CD4-positive, alpha-beta T cell treated with Interleukin-10 for 1 hour (primary cell): ENCODE measurements at regions not wholly inside any gene's neighbourhood (a gene's known extent, or its start where the extent isn't known, plus 50 kb on each side); places are given as distances from the start of the nearest gene placed in this dataset.

Experiments
- DNase-seq: peaks from one replicate; pipeline ENCODE4 v3.0.0-alpha.2; 2020

DNA sequence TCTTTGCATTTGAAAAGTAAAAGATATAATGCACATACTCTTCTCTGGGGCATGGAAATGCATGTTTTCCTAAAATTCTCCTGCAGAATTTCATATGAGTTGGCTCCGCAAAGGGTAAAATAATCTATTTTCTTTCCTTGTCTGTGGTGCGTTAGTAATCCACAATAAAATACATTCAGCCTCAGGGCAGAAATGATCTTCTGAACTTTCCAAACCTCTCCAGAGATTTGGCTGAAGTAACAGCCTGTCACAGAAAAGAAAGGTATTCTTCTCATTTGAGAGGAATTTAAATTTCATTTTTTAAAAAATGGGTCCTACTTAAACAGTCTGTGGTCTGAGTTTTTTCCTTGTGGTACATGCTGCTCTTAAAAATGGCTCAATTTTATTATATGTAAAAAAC, 182.7 kb upstream of the DCBLD2 start:
- no peak for DNase-seq

DNA sequence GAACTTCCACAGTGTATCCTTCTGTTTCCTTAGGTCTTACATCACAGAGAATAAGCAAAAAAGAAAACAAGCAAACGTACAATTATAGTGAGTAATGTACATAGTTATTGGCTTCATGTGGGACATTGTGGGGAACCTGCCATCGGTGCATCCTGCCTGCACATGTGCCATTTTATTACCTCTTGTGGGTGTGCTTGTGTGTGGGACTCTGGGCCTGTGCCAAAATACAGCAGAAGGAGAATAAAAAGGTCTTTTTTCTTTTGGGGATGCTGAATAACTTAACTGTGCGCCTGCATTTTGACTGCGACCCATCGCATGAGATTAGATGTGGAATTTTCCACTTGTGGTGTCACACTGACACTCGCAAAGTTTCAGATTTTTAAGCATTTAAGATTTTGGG, 169.6 kb upstream of the DCBLD2 start:
- no peak for DNase-seq

DNA sequence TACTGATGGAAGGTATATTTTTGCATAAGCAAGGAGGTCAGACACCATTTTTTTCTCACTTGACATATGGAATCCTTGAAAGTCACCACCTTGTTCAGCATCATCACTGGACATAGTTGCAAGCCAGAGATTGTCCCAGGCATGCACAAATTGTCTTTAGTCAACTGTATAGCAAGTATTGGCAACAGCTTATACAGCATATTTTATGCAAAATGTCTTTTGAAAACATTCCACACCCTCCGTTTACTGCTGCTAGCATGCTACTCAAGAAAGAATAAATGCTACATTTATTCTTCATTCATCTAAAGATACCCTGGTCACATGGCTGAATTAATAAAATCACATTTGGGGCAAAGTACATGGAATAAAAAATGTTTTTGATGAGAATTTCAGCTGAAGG, 168.5 kb upstream of the DCBLD2 start:
- DNase-seq = no peak

DNA sequence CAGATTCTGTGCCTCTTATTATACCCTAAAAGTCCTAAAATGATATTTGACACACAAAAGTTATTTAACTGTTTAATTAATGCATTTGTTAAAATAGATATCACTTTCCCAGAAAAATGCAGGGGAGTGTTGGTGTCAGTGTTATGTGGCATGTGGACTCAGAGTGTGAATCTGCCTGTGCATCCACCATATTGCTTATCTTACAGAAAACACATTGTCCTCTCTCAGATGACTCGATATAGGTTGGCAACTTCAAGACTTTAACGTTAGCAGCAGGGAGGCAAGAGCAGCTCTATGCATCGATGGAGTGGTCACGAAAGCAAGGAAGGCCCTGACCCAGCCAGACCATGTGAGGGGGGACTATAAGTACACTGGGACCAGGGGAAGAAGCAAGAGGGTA, 165.4 kb upstream of the DCBLD2 start:
- DNase-seq = no peak

DNA sequence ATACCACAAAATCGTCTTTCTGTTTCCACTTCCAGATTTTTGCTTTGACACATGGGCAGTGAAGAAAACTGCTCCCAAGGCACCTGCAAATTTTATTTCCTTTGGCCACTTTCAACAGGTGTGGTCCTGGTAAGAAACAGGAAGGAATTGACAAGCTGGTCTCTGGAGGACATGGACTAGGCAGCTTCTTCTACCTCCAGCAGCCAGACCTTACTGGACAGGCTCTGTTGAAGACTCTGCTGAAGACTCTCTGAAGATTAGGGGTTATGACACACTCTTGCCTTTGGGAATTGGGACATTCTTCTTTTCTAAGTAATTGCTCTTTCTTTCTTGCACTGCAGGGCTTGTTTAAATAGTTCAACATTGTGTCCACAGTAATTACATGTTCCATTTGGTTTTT, 147.7 kb upstream of the DCBLD2 start:
- DNase-seq = no peak

DNA sequence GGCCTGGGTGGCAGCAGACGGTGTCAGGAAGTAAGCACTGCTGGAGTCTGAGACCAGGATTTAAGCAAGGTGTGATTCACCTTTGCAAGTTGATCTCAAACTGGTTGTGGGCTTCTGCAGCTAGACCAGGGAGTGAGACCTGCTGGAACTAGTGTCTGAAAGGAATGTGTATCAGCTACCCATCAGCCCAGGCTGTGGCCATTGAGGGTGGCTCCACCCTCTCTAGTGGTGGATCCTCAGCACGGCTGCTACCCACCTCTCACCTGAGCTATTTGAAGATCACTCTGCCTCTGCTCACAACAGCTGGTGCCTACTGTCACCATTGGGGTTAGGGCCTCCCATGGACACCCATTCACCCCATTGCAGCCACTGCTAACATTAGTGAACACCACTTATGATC, 140.3 kb upstream of the DCBLD2 start:
- no peak for DNase-seq

DNA sequence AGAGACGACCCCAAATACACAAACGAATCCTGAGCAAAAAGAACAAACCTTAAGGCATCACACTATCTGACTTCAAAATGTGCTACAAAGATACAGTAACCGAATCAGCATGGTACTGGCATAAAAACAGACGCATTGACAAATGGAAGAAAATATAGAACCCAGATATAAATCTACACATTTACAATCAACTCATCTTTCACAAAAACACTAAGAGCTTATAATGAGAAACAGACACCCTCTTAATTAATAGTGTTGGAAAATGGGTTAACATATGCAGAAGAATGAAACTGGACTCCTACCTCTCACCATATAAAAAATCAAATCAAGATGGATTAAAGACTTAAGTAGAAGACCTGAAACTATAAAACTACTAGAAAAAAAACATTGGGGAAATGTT, 130.3 kb upstream of the DCBLD2 start:
- DNase-seq = no peak

DNA sequence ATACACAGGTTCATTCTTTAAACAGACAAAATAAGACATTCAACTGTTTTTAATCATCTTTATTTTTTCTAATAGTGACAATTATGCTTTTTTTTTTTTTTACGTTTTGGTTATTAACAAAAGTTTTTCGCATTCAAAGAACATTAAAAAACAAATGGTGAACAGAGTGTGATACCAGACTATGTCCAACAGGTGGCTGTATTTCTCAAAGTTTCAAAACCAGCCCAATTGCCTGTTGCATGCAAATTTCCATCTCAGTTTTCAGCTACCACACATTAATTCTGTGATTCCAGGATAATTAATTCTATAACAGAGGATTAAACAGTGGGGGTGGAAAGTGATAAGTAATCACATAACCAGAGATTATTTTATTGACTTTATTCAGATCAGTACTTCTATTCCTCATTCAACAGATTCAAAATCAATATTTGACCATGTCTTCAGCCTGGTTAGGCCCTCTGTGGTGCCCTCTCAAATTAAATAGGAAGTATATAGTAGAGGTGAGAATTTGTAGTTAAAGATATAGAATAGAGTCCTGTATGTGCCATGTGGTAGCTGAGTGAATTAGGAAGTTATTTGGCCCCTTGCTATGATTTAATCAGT, 122.2 kb upstream of the DCBLD2 start:
- DNase-seq = no peak

DNA sequence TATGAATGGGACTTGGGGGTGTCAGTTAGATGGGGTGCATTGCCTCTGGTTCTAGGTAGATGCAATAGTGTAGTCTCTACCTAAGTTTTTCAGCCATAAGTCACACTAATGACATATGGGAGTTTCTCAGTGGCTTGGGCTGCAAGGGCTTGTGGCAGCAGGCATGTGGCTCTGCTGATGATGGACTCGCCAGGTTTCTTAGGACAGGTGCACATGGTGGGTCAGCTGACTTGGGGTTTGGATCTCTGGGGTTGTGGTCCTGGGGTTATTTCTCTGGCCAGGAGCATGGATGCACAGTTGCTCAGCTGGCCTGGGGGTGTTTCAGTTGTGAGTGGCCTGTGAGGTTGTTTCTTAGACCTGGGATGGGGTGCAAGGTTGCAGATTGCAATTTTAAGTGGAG, 120.0 kb upstream of the DCBLD2 start:
- DNase-seq = no peak

DNA sequence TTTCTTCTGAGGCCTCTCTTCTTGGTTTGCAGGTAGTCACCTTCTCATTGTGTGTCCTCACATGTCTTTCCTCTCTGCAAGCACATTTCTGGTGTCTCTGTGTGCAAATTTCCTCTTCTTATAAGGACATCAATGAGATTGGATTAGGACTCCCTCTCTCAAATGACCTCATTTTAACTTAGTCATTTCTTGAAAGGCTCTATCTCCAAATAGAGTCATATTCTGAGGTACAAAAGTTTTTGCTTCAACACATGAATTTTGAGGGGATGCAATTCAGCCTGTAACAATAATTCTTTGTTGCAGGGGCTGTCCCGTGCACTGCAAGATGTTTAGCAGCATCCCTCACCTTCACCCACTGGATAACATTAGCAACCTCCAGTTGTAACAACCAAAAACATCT, 115.0 kb upstream of the DCBLD2 start:
- DNase-seq = no peak

DNA sequence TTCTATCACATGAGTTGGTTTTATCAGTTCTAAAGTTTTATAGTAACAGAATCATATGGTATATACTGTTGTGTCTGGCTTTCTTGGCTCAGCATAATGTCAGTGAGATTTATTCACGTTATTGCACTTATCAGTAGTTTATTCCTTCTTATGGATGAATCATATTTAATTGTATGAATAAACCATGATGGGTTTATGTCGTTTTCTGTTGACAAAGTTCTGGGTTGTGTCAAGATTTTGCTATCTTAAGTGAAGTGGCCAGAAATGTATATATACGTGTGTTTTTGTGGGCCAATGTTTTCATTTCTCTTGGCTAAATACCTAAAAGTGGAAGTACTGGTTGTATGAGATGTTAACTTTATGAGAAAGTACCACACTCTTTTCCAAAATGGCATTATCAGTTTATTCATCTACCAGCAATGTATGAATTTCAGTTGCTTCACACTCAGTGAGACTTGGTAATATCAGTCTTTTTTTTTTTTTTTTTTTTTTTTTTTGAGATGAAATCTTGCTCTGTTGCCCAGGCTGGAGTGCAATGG, 112.4 kb upstream of the DCBLD2 start:
- DNase-seq = no peak

DNA sequence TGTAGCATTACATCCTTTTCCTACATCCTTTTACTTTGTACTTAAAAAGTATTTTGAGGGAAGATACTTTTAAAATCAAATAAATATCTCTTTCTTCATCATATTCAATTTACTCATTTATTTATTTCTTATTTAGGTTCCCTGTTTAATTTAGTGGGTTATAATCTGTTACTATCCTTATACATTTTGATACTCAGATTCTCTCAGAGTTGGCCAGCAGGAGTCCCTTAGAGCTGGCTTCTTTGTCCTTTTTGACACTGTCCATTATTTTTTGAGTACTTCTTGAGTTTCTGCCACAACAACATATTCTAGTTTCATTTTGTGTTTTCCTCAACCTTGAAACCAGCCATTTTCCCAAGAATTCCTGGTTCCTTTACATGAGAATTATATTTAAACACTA, 111.6 kb upstream of the DCBLD2 start:
- DNase-seq = no peak

DNA sequence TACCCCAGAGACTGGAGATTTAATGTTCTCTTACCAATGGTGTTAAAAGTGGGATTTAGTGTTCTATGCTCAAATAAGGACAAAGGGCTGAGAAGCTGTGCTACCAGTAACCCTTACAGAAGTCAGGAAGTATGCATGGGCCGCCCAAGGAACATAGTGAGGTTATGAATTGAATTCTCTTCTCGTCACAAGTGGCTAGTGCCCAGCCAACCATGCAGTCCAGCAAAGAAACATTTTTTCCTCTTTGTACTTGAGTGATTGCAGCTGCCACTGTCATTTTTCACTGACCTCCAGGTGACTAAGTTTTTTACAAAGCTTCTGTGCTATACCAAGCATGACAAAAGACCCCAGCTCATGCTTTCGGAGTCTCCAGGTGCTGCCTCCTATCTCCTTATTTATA, 110.6 kb upstream of the DCBLD2 start:
- no peak for DNase-seq

DNA sequence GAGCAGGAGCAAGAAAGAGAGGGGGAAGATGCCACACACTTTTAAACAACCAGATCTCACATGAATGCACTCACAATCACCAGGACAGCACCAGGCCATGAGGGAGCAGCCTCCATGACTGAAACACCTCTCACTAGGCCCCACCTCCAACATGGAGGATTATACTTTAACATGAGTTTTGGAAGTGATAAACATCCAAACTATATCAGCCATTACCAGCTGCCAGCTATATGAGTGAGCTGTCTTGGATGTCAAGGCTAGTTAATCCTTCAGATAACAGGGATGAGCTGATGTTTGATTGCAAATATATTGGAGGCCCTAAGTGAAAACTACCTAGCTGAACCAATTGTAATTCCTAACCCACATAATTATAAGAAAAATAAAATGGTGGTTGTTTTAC, 108.4 kb upstream of the DCBLD2 start:
- DNase-seq = no peak

DNA sequence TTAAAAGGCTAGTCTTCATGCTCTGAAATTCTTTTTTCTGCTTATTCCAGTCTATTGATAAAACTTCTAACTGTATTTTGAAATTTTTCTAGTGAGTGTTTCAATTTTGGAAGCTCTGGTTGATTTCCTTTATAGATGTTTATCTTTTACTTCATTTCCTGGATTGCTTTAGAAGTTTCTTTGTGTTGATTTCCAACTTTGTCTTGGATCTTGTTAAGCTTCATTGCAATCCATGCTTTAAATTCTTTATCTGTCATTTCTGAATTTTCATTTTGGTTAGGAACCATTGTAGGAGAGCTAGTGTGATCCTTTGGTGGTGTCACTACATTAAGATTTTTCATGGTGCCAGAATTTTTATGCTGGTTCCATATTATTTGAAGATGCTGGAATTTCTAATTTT, 105.2 kb upstream of the DCBLD2 start:
- DNase-seq = no peak

DNA sequence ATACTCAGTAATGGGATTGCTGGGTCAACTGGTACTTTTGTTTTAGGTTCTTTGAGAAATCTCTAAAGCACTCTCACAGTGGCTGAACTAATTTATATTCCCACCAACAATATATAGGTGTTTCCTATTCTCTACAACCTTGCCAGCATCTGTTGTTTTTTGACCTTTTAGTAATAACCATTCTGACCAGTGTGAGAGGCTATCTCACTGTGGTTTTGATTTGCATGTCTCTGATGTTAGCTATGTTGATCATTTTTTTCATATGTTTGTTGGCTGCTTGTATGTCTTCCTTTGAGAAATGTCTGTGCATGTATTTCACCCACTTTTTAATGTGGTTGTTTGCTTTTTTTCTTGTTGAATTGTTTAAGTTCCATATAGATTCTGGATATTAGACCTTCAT, 98.2 kb upstream of the DCBLD2 start:
- DNase-seq = no peak

DNA sequence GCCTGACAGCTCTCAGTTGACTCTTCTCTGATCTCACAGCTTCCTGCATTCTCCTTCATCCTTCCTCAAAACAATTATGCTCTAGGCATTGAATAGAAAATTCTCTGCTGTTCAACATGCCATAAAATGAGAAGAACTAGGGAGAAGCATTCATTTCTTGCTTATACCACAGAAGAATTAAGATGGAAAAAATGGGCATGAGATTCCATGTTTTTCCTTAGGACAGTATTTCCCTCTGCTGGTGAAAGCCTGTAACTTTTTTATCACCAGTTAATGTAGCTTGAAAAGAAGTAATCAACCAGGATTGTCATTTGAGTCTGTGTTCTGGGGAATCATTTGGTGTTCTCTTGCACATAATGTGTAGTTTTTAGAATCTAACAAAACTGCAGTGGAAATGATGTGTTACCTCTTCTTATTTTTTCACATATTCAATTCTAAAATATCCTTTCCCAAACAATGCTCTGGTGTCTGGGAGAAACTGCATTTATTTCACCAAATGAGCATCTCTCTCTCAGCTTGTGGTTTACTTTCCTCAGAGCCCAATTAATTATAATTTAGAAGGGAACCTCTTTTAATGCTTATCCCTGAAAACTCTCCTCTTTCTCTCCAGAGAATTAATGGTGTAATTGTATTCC, 92.8 kb upstream of the DCBLD2 start:
- no peak for DNase-seq

DNA sequence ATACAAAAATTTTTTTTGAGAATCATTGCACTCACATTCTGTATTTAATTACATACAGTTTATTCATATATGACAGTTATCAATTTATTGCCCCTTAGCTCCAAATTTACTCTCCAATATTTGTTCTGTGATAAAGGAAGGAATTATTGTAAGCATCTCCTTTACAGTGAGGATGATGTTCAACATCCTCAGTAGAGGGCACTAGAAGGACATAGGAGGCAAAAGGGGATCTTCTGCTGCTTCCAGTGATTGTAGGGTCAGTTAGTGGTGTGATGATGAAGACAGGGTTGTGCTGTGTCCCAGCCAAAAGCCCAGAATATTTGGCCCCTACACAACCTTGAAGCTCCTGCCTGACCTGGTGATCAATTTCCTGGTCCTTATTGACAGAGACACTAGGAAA, 89.9 kb upstream of the DCBLD2 start:
- no peak for DNase-seq

DNA sequence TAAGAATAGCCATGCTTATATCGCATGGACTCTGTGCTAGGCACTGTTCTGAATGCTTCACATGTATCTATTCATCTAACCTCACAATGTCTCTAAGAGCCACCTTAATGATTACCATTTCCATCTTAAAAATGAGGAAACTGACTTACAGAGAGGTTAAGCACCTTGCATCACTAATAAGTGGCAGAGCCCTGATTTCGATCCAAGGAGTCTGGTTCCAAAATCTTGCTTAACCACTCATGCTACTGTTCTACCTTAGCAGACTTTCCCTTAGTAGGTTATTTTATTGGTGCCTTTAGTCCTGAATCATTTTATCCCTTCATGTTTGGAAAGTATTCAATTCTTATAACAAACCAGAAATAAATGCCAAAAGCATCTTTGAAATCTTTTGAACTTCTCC, 89.2 kb upstream of the DCBLD2 start:
- DNase-seq = no peak

DNA sequence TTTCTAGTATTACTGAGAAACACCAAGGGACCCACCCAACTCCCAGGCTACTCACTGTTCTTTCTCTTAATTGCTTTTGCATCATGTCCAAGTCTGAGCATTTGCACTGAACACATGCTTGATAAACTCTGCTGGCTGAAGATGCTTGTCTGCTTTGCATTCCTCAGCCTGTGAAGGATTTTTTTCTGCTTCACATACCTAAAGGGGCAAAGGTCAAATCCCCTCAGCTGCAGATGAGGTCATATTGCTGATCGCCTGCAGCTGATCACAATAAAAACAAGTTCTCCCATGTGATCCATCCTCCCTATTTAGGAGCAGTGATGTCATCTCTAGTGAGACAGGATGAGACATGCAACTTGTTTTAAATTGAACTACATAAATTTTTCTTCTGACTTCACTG, 84.6 kb upstream of the DCBLD2 start:
- DNase-seq = no peak

DNA sequence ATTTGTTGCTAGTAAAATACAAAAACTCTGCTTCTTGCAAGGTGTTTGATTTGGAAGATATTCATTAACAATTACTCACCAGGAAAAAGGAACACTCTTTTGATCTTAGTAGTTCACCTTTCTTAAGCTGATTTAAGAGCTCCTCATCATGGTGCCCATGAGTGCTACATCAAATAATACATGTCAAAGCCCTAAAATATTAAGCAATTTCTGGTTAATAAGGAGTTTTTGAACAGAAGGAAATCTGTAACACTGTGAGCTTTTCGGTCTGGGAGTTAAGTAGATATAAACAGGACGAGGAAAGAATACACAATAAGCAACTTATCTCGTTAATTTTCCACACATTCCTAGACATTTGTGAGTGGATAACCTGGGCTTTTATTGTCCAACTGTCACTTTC, 83.9 kb upstream of the DCBLD2 start:
- DNase-seq = no peak

DNA sequence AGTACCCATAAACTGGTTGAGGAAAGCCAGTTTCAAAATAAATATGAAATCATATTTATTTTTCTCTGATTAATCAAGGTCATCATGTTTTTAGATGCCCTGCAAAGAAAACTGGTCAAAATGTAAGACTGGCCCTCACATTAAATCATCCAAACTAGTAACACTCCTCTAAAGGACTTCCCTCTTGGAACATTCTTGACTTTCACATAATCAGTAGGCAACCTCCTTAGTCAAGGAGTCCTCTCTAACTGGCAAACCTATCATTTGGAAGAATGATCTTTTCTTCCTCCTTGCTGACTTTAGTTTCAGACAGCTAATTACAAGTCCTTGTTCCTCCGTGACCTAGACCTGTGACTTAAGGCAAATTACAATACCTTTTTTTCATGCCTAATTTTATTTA, 82.5 kb upstream of the DCBLD2 start:
- no peak for DNase-seq

DNA sequence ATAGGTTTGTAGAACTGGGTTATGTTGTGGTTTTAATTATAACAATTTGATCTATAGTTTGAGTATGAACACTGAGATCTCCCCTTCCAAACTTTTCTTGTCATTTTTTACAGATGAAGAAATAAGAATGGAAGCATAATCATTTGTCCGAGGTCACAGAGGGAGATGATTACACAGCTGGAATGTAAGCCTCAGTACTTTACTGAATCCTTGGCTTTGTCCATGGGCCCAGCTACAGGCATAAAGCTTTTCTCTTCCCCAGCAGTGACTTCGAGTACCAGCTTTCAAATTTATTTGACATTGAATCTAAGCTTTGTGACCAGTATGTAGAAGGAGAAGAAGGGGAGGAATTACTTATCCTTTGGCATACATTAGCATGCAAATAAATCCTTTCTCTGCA, 80.9 kb upstream of the DCBLD2 start:
- no peak for DNase-seq

DNA sequence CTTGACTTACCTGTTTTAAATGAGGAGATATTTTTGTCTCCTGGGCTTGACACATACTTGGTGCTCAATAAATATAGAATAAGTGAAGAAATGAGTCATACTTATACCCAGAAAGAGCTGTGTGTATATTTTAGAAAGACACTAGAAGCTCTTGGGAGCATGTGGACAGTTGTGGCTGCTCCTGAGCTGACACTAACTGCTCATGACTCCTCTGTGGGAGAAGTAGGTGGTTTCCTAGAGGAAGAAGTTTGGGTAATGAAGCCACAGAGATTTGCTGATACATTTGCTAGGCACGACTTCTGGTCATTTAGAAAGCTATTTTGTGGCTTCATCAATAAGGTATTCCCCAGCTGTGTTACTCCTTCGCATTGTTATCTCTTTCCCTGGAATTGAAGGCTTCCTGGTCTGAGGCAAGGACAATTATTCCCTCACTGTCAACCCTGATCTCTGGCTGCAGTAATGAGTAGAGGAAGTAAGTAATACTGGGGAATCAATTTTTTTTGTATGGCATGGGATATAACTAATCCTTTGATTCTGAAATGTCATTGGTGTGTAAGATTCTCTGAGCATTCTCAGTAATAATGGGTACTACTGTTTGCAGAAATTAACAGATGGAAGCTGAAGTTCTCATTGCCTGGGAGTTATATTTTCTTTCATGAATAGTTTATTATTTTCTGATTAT, 79.6 kb upstream of the DCBLD2 start:
- no peak for DNase-seq

DNA sequence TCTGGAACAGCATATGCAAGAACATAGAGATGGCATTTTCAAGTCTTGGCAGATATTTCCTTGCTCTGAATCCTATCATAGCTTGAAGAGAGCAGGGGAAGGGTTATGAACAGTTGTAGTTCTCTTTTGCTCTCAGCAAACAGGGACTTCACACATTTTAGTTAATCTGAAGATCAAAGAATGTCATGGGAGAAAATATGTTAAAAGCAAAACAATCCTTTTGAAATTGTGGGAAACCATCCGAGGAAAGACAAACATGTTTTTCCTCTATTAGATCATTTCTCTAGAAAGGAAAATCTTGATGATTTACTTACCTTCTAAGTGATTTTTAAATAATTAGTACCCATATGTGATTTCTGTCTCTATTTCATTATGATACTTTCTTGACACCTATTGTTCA, 77.8 kb upstream of the DCBLD2 start:
- DNase-seq = no peak
